Naive thymus-derived CD4-positive, alpha-beta T cell (primary cell): ENCODE measurements at regions not wholly inside any gene's neighbourhood (a gene's known extent, or its start where the extent isn't known, plus 50 kb on each side); places are given as distances from the start of the nearest gene placed in this dataset.

ENCODE experiments used
- ATAC-seq: fragments of 150-1000 bp; cut with Tn5 transposase; 2 replicates; pipeline ENCODE4 v1.10.0; 2021; ENCODE audit warnings: mild to moderate bottlenecking, moderate library complexity
- CTCF ChIA-PET: fragments of 350-600 bp; sonication (Branson Sonifier 250); formaldehyde crosslinking; loops from one replicate; lab custom pipeline; 2021; ENCODE audit warnings: antibody characterized with exemption; lab: Charles Lee
- POLR2A ChIA-PET: fragments of 350-600 bp; sonication (Branson Sonifier 250); formaldehyde crosslinking; loops from one replicate; lab custom pipeline; 2021; ENCODE audit warnings: antibody characterized with exemption, inconsistent platforms; lab: Charles Lee
- DNase-seq, 9 donors: peaks; one replicate each; pipeline versions ENCODE4 v3.0.0 to v3.0.0-alpha.2; 2020 to 2022; ENCODE audit warnings: mixed read lengths in 1 of 9
- H3K27ac ChIP-seq: one replicate; pipeline ENCODE4 v1.7.0; 2013; ENCODE audit warnings: mild to moderate bottlenecking, low read depth, low read length, moderate library complexity
- H3K27me3 ChIP-seq, 2 donors: one replicate each; pipeline ENCODE4 v1.7.0; 2013; ENCODE audit warnings: low read length in 2 of 2, mild to moderate bottlenecking in 2 of 2, moderate library complexity in 2 of 2; ENCODE audit not compliant: control insufficient read depth in 2 of 2, insufficient read depth in 2 of 2
- H3K36me3 ChIP-seq, 3 experiments: 1 replicate in 2 of 3; 2 replicates in 1 of 3; pipeline ENCODE4 v1.7.0; 2013; ENCODE audit warnings: low read length in 3 of 3, mild to moderate bottlenecking in 3 of 3, moderate library complexity in 1 of 3; ENCODE audit not compliant: insufficient read depth in 3 of 3, control insufficient read depth in 2 of 3
- H3K4me1 ChIP-seq, 2 donors: one replicate each; pipeline ENCODE4 v1.7.0; 2013; ENCODE audit warnings: low read length in 2 of 2, mild to moderate bottlenecking in 2 of 2, moderate library complexity in 1 of 2; ENCODE audit not compliant: control insufficient read depth in 2 of 2, insufficient read depth in 2 of 2
- H3K4me3 ChIP-seq: 2 replicates; pipeline ENCODE4 v1.7.0; 2013; ENCODE audit warnings: mild to moderate bottlenecking, low read length
- H3K9me3 ChIP-seq, 3 experiments: 1 replicate in 2 of 3; 2 replicates in 1 of 3; pipeline ENCODE4 v1.7.0; 2013; ENCODE audit warnings: low read length in 3 of 3; ENCODE audit not compliant: control insufficient read depth in 2 of 3
- H3K27ac Mint-ChIP-seq, 9 donors: one replicate each; pipeline ENCODE4 v1.8.0; 2020 to 2022; ENCODE audit warnings: mixed read lengths in 9 of 9, mild to moderate bottlenecking in 8 of 9, moderate library complexity in 5 of 9, inconsistent platforms in 2 of 9
- H3K27me3 Mint-ChIP-seq, 5 donors: one replicate each; pipeline ENCODE4 v1.8.0; 2021 to 2022; ENCODE audit warnings: mixed read lengths in 5 of 5, mild to moderate bottlenecking in 1 of 5
- H3K36me3 Mint-ChIP-seq, 5 donors: one replicate each; pipeline ENCODE4 v1.8.0; 2020 to 2022; ENCODE audit warnings: mixed read lengths in 5 of 5, mild to moderate bottlenecking in 3 of 5, inconsistent platforms in 1 of 5
- H3K4me1 Mint-ChIP-seq, 7 donors: one replicate each; pipeline ENCODE4 v1.8.0; 2020 to 2022; ENCODE audit warnings: mixed read lengths in 7 of 7, mild to moderate bottlenecking in 3 of 7, inconsistent platforms in 1 of 7
- H3K4me3 Mint-ChIP-seq, 10 donors: one replicate each; pipeline ENCODE4 v1.8.0; 2020 to 2022; ENCODE audit warnings: mild to moderate bottlenecking in 10 of 10, mixed read lengths in 10 of 10, moderate library complexity in 6 of 10, inconsistent platforms in 2 of 10
- H3K9me3 Mint-ChIP-seq, 11 donors: one replicate each; pipeline ENCODE4 v1.8.0; 2020 to 2022; ENCODE audit warnings: mixed read lengths in 11 of 11, mild to moderate bottlenecking in 4 of 11, inconsistent platforms in 1 of 11, moderate library complexity in 1 of 11
- intact Hi-C, 2 donors: fragments of 100-400 bp; cut with micrococcal nuclease; formaldehyde crosslinking; loops; one replicate each; pipeline ENCODE4 v1.15.1; 2023

GRCh38 chr2:122055521-122055931, 300.1 kb downstream of the TSN start:
- H3K27me3 ChIP-seq = no peaks in the 10 kb centered on the region
- intact Hi-C loops = no loop called here
- H3K36me3 ChIP-seq = no peaks in the 10 kb centered on the region
- H3K4me1 ChIP-seq = no peaks in the 10 kb centered on the region
- no peak overlapping the region for H3K4me3 ChIP-seq
- Mint-ChIP-seq H3K36me3 (no peaks in the 10 kb centered on the region), H3K4me3 (no peak overlapping the region), H3K9me3 (peaks cover 0 to 10% (median 4%) of the 10 kb centered on the region in 11 donors), H3K27me3 (peaks cover 0 to 32% (median 8%) of the 10 kb centered on the region in 5 donors), H3K4me1 (peaks cover 0 to 2% (median 0%) of the 10 kb centered on the region in 7 donors), H3K27ac (no peak overlapping the region)
- ChIA-PET CTCF (no interaction called here), POLR2A (no interaction called here)
- no peak overlapping the region for H3K27ac ChIP-seq
- DNase-seq (no peak), ATAC-seq (no peak)
- H3K9me3 ChIP-seq = no peaks in the 10 kb centered on the region

GRCh38 chr2:122056853-122057252, 301.4 kb downstream of the TSN start:
- CTCF ChIA-PET = no interaction called here
- H3K36me3 Mint-ChIP-seq = no peaks in the 10 kb centered on the region
- no peak overlapping the region for H3K4me3 Mint-ChIP-seq
- Histone ChIP-seq H3K4me1 (no peaks in the 10 kb centered on the region), H3K27me3 (no peaks in the 10 kb centered on the region), H3K4me3 (no peak overlapping the region), H3K36me3 (no peaks in the 10 kb centered on the region), H3K27ac (no peak overlapping the region), H3K9me3 (no peaks in the 10 kb centered on the region)
- POLR2A ChIA-PET = no interaction called here
- DNase-seq (no peak), ATAC-seq (no peak)
- intact Hi-C loops = no loop called here
- peaks cover 0 to 32% (median 8%) of the 10 kb centered on the region in 5 donors for H3K27me3 Mint-ChIP-seq
- peaks cover 0 to 2% (median 0%) of the 10 kb centered on the region in 7 donors for H3K4me1 Mint-ChIP-seq
- peaks cover 0 to 10% (median 4%) of the 10 kb centered on the region in 11 donors for H3K9me3 Mint-ChIP-seq
- no peak overlapping the region for H3K27ac Mint-ChIP-seq

- Histone ChIP-seq H3K27me3 (no peaks in the 10 kb centered on the region), H3K4me3 (no peak overlapping the region), H3K36me3 (no peaks in the 10 kb centered on the region), H3K4me1 (no peaks in the 10 kb centered on the region), H3K9me3 (no peaks in the 10 kb centered on the region), H3K27ac (no peak overlapping the region)
- Mint-ChIP-seq H3K27ac (no peak overlapping the region), H3K27me3 (peaks cover 0 to 23% (median under 1%) of the 10 kb centered on the region in 5 donors), H3K9me3 (peaks cover 0 to 1% (median 0%) of the 10 kb centered on the region in 11 donors), H3K36me3 (no peaks in the 10 kb centered on the region), H3K4me3 (no peak overlapping the region), H3K4me1 (no peaks in the 10 kb centered on the region)
- CTCF ChIA-PET = no interaction called here
- DNase-seq (no peak), ATAC-seq (no peak)
- POLR2A ChIA-PET = no interaction called here
- intact Hi-C loops = no loop called here
Observed at GRCh38 chr2:122061206-122061605, 305.8 kb downstream of the TSN start.

GRCh38 chr2:122061831-122062230, 306.4 kb downstream of the TSN start:
- H3K4me1 ChIP-seq = no peaks in the 10 kb centered on the region
- Mint-ChIP-seq H3K4me3 (no peak overlapping the region), H3K36me3 (no peaks in the 10 kb centered on the region), H3K27ac (no peak overlapping the region), H3K27me3 (peaks cover 0 to 23% (median 0%) of the 10 kb centered on the region in 5 donors), H3K4me1 (no peaks in the 10 kb centered on the region), H3K9me3 (peaks cover 0 to 1% (median 0%) of the 10 kb centered on the region in 11 donors)
- POLR2A ChIA-PET = no interaction called here
- H3K36me3 ChIP-seq = no peaks in the 10 kb centered on the region
- no peak for DNase-seq
- H3K27me3 ChIP-seq = no peaks in the 10 kb centered on the region
- intact Hi-C loops = no loop called here
- ATAC-seq = no peak
- no peak overlapping the region for H3K27ac ChIP-seq
- CTCF ChIA-PET = no interaction called here
- no peak overlapping the region for H3K4me3 ChIP-seq
- H3K9me3 ChIP-seq = no peaks in the 10 kb centered on the region

GRCh38 chr2:122062506-122062905, 307.1 kb downstream of the TSN start:
- H3K4me3 Mint-ChIP-seq = no peak overlapping the region
- CTCF ChIA-PET = no interaction called here
- no peaks in the 10 kb centered on the region for H3K36me3 ChIP-seq
- ATAC-seq = no peak
- no peaks in the 10 kb centered on the region for H3K9me3 ChIP-seq
- H3K4me3 ChIP-seq = no peak overlapping the region
- H3K9me3 Mint-ChIP-seq = no peaks in the 10 kb centered on the region
- no peak for DNase-seq
- POLR2A ChIA-PET = no interaction called here
- intact Hi-C loops = no loop called here
- no peaks in the 10 kb centered on the region for H3K4me1 Mint-ChIP-seq
- H3K4me1 ChIP-seq = no peaks in the 10 kb centered on the region
- H3K27me3 Mint-ChIP-seq = peaks cover 0 to 19% (median 0%) of the 10 kb centered on the region in 5 donors
- no peak overlapping the region for H3K27ac ChIP-seq
- H3K36me3 Mint-ChIP-seq = no peaks in the 10 kb centered on the region
- no peak overlapping the region for H3K27ac Mint-ChIP-seq
- H3K27me3 ChIP-seq = no peaks in the 10 kb centered on the region

GRCh38 chr2:122063716-122064115, 308.3 kb downstream of the TSN start:
- ATAC-seq (no peak), DNase-seq (no peak)
- POLR2A ChIA-PET = no interaction called here
- Histone ChIP-seq H3K36me3 (no peaks in the 10 kb centered on the region), H3K27ac (no peak overlapping the region), H3K4me1 (no peaks in the 10 kb centered on the region), H3K9me3 (no peaks in the 10 kb centered on the region), H3K27me3 (no peaks in the 10 kb centered on the region), H3K4me3 (no peak overlapping the region)
- intact Hi-C loops = no loop called here
- Mint-ChIP-seq H3K27me3 (peaks cover 0 to 16% (median 0%) of the 10 kb centered on the region in 5 donors), H3K27ac (no peak overlapping the region), H3K36me3 (no peaks in the 10 kb centered on the region), H3K4me1 (no peaks in the 10 kb centered on the region), H3K4me3 (no peak overlapping the region), H3K9me3 (no peaks in the 10 kb centered on the region)
- CTCF ChIA-PET = no interaction called here

- POLR2A ChIA-PET = no interaction called here
- intact Hi-C loops = no loop called here
- no peaks in the 10 kb centered on the region for H3K36me3 Mint-ChIP-seq
Observed at GRCh38 chr2:122070241-122070731, 314.8 kb downstream of the TSN start.

More at GRCh38 chr2:122070241-122070731, 314.8 kb downstream of the TSN start:
- Mint-ChIP-seq H3K9me3 (no peaks in the 10 kb centered on the region), H3K4me3 (no peak overlapping the region), H3K4me1 (no peaks in the 10 kb centered on the region), H3K27ac (no peak overlapping the region), H3K27me3 (peaks cover 0 to 9% (median 3%) of the 10 kb centered on the region in 5 donors)
- H3K27me3 ChIP-seq = no peaks in the 10 kb centered on the region
- H3K9me3 ChIP-seq = no peaks in the 10 kb centered on the region
- DNase-seq (no peak), ATAC-seq (no peak)
- H3K27ac ChIP-seq = no peak overlapping the region
- no peaks in the 10 kb centered on the region for H3K36me3 ChIP-seq
- H3K4me3 ChIP-seq = no peak overlapping the region
- H3K4me1 ChIP-seq = no peaks in the 10 kb centered on the region
- CTCF ChIA-PET = no interaction called here
